ENCODE measurements at regions not wholly inside any gene's neighbourhood (a gene's known extent, or its start where the extent isn't known, plus 50 kb on each side); places are given as distances from the start of the nearest gene placed in this dataset.

- TF ChIP-seq CTCF (IDR thresholded peaks at IDR 0.05; ENCODE audit: poor library complexity) (no peak), EZH2 (IDR thresholded peaks at IDR 0.05; ENCODE audit: borderline replicate concordance) (no peak), EZH2phosphoT487 (IDR thresholded peaks at IDR 0.05; ENCODE audit: low read depth, severe bottlenecking, unreplicated experiment) (no peak)
These were observed 52.6 kb upstream of the SH3PXD2B start for GRCh38 chr5:172506921-172507320.
